ENCODE measurements at regions not wholly inside any gene's neighbourhood (a gene's known extent, or its start where the extent isn't known, plus 50 kb on each side); places are given as distances from the start of the nearest gene placed in this dataset.
A peak's percentile ranks its signal among the peaks of the same experiment; 100 is the strongest.

DNA sequence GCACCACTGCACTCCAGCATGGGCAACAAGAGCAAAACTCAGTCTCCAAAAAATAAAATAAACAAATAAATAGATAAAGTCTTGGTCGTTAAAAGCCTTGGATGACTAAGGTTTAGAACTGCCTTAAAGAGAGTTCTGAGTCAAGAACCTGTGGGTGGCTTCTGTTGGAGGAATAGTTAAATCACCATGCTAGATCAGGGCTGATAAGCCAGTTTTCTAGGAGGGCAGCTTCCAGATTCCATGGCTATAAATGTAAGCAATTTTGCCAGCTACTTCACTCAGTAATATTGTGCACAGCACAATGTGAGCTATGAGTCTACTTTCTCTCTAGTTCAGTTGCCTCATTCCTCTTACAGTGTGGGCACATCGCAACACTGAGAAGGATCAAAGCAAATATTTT lies 242.1 kb upstream of the NUDT12 start:
- Histone ChIP-seq H3K27me3 (no peaks in the 10 kb centered on the region), H3K4me1 (no peaks in the 10 kb centered on the region), H3K36me3 (no peaks in the 10 kb centered on the region), H3K4me3 (no peak overlapping the region), H3K27ac (no peak overlapping the region), H3K9me3 (no peaks in the 10 kb centered on the region)
- ATAC-seq (ENCODE audit: low FRiP score in 2 of 2): no peak
- TF ChIP-seq EP300 (IDR thresholded peaks at IDR 0.05) (no peak), POLR2A (IDR thresholded peaks at IDR 0.05) (no peak), POLR2AphosphoS5 (IDR thresholded peaks at IDR 0.05) (no peak)
- TF ChIP-seq, protein P1, sequence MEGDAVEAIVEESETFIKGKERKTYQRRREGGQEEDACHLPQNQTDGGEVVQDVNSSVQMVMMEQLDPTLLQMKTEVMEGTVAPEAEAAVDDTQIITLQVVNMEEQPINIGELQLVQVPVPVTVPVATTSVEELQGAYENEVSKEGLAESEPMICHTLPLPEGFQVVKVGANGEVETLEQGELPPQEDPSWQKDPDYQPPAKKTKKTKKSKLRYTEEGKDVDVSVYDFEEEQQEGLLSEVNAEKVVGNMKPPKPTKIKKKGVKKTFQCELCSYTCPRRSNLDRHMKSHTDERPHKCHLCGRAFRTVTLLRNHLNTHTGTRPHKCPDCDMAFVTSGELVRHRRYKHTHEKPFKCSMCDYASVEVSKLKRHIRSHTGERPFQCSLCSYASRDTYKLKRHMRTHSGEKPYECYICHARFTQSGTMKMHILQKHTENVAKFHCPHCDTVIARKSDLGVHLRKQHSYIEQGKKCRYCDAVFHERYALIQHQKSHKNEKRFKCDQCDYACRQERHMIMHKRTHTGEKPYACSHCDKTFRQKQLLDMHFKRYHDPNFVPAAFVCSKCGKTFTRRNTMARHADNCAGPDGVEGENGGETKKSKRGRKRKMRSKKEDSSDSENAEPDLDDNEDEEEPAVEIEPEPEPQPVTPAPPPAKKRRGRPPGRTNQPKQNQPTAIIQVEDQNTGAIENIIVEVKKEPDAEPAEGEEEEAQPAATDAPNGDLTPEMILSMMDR (IDR thresholded peaks at IDR 0.05): no peak
- 69 to 70% methylated on average over 2 of the region's 2 CpGs for WGBS, 2 donors
- no peak for DNase-seq

DNA sequence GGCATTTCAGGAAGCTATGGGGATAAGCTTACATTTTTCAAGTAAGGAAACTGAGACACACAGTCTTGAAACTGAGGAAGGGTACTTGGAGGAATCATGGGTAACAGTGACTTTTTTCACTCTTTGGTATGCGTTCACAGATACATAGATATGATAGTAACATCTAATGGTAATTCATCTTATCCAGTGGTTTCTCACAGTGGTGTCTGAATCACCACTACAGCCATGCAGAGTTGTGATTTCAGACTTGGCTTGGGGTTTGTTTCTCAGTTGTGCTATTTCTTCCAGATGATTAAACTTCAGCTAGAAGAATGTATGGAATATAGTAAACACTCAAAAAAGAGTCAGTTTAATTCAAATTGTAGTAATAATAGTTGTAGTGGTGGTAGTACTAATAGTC lies 239.1 kb upstream of the NUDT12 start:
- no peaks in the 10 kb centered on the region for H3K27me3 ChIP-seq
- no peak for DNase-seq
- H3K4me1 ChIP-seq: no peaks in the 10 kb centered on the region
- no peaks in the 10 kb centered on the region for H3K9me3 ChIP-seq
- no peaks in the 10 kb centered on the region for H3K36me3 ChIP-seq
- TF ChIP-seq, protein P1 (IDR thresholded peaks at IDR 0.05): no peak
- WGBS, 2 donors: 84 to 96% methylated on average over 1 of the region's 1 CpG
- H3K27ac ChIP-seq: no peak overlapping the region
- no peak for ATAC-seq (ENCODE audit: low FRiP score in 2 of 2)
- no peak overlapping the region for H3K4me3 ChIP-seq

DNA sequence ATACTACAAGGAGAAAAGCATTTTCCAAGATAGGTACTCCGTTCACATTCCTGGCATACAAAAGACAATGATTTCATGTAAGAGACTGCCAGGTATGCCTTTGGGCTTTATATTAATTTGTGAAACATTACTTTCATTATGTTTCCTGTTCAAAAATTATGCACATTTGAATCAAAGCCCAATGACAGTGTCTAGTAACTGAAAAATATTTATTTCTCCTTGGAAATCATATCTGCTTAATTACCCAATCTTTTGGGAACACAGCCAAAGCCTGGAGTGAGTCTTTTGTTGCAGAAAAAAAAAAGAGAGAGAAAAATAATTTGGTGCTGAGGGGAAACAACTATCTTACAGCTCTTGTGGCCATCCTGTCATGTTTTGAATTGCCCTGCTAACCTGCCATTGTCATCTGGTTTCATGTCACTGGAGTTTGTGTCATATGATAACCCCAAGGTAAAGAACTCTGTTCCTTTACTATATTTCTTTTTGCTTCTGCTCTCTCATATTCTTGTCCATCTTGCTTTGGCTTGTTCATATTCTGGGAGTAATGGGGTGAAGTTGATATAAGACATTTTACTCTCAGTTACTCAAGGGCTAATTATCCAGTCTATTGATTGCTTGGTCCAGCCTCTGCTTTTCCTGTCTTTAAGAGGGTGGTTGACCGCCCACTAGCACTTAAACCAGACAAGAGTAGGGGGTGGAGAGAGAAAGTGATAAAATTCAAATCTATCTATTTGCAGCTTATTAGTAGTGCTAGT lies 238.3 kb upstream of the NUDT12 start:
- Histone ChIP-seq H3K9me3 (no peaks in the 10 kb centered on the region), H3K27me3 (no peaks in the 10 kb centered on the region), H3K27ac (no peak overlapping the region), H3K4me1 (no peaks in the 10 kb centered on the region), H3K36me3 (no peaks in the 10 kb centered on the region), H3K4me3 (no peak overlapping the region)
- TF ChIP-seq EP300 (IDR thresholded peaks at IDR 0.05) (no peak), POLR2A (IDR thresholded peaks at IDR 0.05) (no peak), POLR2AphosphoS5 (IDR thresholded peaks at IDR 0.05) (no peak)
- TF ChIP-seq, protein P1 (IDR thresholded peaks at IDR 0.05): no peak
- ATAC-seq (ENCODE audit: low FRiP score in 2 of 2) (no peak), DNase-seq (no peak)
- WGBS, 2 donors: 26 to 43% methylated on average over 2 of the region's 2 CpGs

DNA sequence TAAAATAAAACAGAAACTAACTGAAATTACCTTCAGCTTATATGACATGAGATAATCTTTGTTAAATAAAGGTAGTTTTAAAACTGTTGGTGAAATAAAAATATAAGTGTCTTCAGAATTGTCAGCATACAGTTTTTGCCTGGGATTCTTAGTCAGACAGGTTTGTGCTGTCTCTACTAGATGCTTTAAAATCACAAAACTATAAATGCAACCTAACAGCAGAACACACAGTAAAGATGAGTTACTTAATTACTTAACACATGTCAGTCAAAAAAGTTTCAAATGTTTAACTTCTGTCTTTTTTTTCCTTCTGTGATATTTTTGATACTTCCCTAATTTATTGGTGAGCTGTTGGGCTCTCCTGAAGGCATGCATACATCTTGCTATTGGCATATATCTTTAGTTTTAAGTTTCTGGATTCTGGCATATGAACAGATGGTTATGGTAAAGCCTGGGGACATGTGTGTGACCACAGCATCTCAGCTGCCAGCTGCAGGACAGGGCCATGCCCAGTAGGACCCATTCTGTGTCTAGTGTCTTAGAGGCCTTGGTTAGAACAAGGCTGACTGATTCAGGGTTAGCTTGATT lies 231.1 kb upstream of the NUDT12 start:
- Histone ChIP-seq H3K4me3 (no peak overlapping the region), H3K27ac (no peak overlapping the region), H3K4me1 (no peaks in the 10 kb centered on the region), H3K27me3 (no peaks in the 10 kb centered on the region), H3K36me3 (no peaks in the 10 kb centered on the region), H3K9me3 (peaks cover 5 to 32% (median 20%) of the 10 kb centered on the region in 4 donors)
- DNase-seq (no peak), ATAC-seq (ENCODE audit: low FRiP score in 2 of 2) (no peak)
- TF ChIP-seq POLR2AphosphoS5 (IDR thresholded peaks at IDR 0.05): no peak
- TF ChIP-seq, protein P1 (IDR thresholded peaks at IDR 0.05): no peak
- TF ChIP-seq POLR2A (IDR thresholded peaks at IDR 0.05): no peak
- TF ChIP-seq EP300 (IDR thresholded peaks at IDR 0.05): no peak

DNA sequence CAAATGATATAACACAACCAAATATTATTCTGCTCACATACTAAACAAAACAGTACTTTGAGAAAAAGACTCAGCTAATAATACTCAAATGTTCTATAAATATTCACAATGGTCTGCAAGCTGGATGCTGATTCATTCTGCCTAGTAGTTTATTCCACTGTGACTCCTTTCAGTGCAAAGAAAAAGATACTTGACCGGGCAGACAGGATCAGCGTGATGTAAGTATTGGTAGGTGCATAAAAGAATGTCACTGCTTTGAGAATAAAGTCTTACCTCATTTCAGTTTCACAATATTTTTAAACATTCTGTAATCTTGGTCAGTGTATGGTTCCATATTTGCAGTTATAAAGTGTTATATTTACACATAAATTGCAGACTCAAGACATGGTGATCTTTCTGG lies 223.0 kb upstream of the NUDT12 start:
- TF ChIP-seq, protein P1 (IDR thresholded peaks at IDR 0.05): no peak
- Histone ChIP-seq H3K27me3 (no peaks in the 10 kb centered on the region), H3K9me3 (peaks cover 0 to 7% (median 6%) of the 10 kb centered on the region in 4 donors), H3K36me3 (no peaks in the 10 kb centered on the region), H3K27ac (no peak overlapping the region), H3K4me1 (no peaks in the 10 kb centered on the region), H3K4me3 (no peak overlapping the region)
- WGBS, 2 donors: 61 to 66% methylated on average over 2 of the region's 2 CpGs
- ATAC-seq (ENCODE audit: low FRiP score in 2 of 2) (peak in 1 of 2 donors; percentile 50), DNase-seq (no peak)
